GM18499 (cell line): ENCODE measurements at regions not wholly inside any gene's neighbourhood (a gene's known extent, or its start where the extent isn't known, plus 50 kb on each side); places are given as distances from the start of the nearest gene placed in this dataset.
"Not testable (repeated sequence)": the region's sequence is repeated elsewhere in the genome, so short reads cannot be mapped to it uniquely, and the experiment has no call there.

Source experiments
- ATAC-seq: cut with Tn5 transposase; IDR thresholded peaks from one replicate; pipeline ENCODE4 v1.9.1; 2021; ENCODE audit warnings: moderate number of reproducible peaks; ENCODE audit not compliant: insufficient read depth, unreplicated experiment

GRCh38 chr1:185480545-185480944 lies 163.5 kb upstream of the IVNS1ABP start:
- no peak for ATAC-seq

- no peak for ATAC-seq
Observed at GRCh38 chr1:185479796-185480195, 162.8 kb upstream of the IVNS1ABP start.

GRCh38 chr1:185478877-185479276 lies 161.8 kb upstream of the IVNS1ABP start:
- ATAC-seq: no peak

- ATAC-seq: no peak
Observed at GRCh38 chr1:185477638-185478580, 160.9 kb upstream of the IVNS1ABP start.

GRCh38 chr1:185474440-185475149 lies 157.6 kb upstream of the IVNS1ABP start:
- ATAC-seq: no peak

- no peak for ATAC-seq
Observed at GRCh38 chr1:185473186-185473585, 156.1 kb upstream of the IVNS1ABP start.

- ATAC-seq: no peak
Observed at GRCh38 chr1:185468626-185469025, 151.6 kb upstream of the IVNS1ABP start.

- no peak for ATAC-seq
Observed at GRCh38 chr1:185467122-185467521, 150.1 kb upstream of the IVNS1ABP start.

GRCh38 chr1:185464777-185465176 lies 147.7 kb upstream of the IVNS1ABP start:
- ATAC-seq: no peak

- no peak for ATAC-seq
Observed at GRCh38 chr1:185463433-185463832, 146.4 kb upstream of the IVNS1ABP start.

GRCh38 chr1:185463011-185463410 lies 146.0 kb upstream of the IVNS1ABP start:
- ATAC-seq: no peak

- not testable (repeated sequence) for ATAC-seq
Observed at GRCh38 chr1:185460723-185461122, 143.7 kb upstream of the IVNS1ABP start.

GRCh38 chr1:185459141-185459540 lies 142.1 kb upstream of the IVNS1ABP start:
- ATAC-seq: no peak

GRCh38 chr1:185458670-185459069 lies 141.6 kb upstream of the IVNS1ABP start:
- ATAC-seq: no peak

- no peak for ATAC-seq
Observed at GRCh38 chr1:185453496-185454192, 136.6 kb upstream of the IVNS1ABP start.

GRCh38 chr1:185450917-185451316 lies 133.9 kb upstream of the IVNS1ABP start:
- ATAC-seq: no peak

GRCh38 chr1:185450060-185450788 lies 133.2 kb upstream of the IVNS1ABP start:
- no peak for ATAC-seq

GRCh38 chr1:185449378-185450059 lies 132.5 kb upstream of the IVNS1ABP start:
- ATAC-seq: no peak

GRCh38 chr1:185448591-185449186 lies 131.6 kb upstream of the IVNS1ABP start:
- ATAC-seq: no peak
